SU-DHL-6 (cell line): ENCODE measurements at regions not wholly inside any gene's neighbourhood (a gene's known extent, or its start where the extent isn't known, plus 50 kb on each side); places are given as distances from the start of the nearest gene placed in this dataset.

Source experiments
- CTCF ChIP-seq: fragments of 200-600 bp; sonication (generic); IDR thresholded peaks from one replicate; pipeline ENCODE4 v1.5.1; 2017; ENCODE audit warnings: antibody characterized with exemption, mild to moderate bottlenecking, low read length, moderate library complexity; ENCODE audit not compliant: insufficient read depth, poor library complexity, severe bottlenecking
- EZH2phosphoT487 ChIP-seq: fragments of 200-600 bp; sonication (generic), shearing (Covaris generic); conservative IDR thresholded peaks from 2 replicates; pipeline ENCODE4 v1.6.1; 2018; ENCODE audit warnings: mild to moderate bottlenecking, antibody characterized with exemption, low read length, moderate library complexity, mixed read lengths

- TF ChIP-seq CTCF (no peak), EZH2phosphoT487 (no peak)
These were observed 216.0 kb upstream of the TAPT1 start for GRCh38 chr4:16442296-16442695.
